ENCODE measurements at regions not wholly inside any gene's neighbourhood (a gene's known extent, or its start where the extent isn't known, plus 50 kb on each side); places are given as distances from the start of the nearest gene placed in this dataset.
A peak's percentile ranks its signal among the peaks of the same experiment; 100 is the strongest.
"Not testable (repeated sequence)": the region's sequence is repeated elsewhere in the genome, so short reads cannot be mapped to it uniquely, and the experiment has no call there.

DNA sequence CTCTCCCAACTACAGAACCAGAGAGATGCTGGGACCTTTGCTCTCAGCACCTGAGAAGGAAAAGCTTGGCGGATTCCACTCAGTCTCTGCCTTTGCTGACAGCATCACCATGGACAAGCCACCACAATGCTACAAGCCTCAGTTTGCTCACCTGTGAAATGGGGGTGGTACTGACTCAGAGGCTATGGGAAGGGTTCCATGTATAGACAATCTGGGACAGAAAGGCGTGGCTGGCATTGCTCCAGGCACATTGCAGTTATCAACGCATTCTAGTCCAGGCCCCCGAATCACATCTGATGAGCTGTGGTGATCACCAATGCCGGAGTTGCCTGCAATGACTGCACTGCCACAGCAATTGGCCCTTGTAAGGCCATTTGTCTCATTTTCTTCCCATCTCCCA is 72.6 kb downstream of the ISX start:
- Mint-ChIP-seq H3K36me3 (no peaks in the 10 kb centered on the region), H3K27me3 (peaks cover 17 to 29% of the 10 kb centered on the region in 2 donors), H3K4me3 (no peak overlapping the region), H3K4me1 (ENCODE audit: low read depth in 2 of 2) (no peaks in the 10 kb centered on the region), H3K27ac (no peak overlapping the region), H3K9me3 (no peaks in the 10 kb centered on the region)
- ATAC-seq (no peak), DNase-seq (ENCODE audit: low spot score) (no peak)

DNA sequence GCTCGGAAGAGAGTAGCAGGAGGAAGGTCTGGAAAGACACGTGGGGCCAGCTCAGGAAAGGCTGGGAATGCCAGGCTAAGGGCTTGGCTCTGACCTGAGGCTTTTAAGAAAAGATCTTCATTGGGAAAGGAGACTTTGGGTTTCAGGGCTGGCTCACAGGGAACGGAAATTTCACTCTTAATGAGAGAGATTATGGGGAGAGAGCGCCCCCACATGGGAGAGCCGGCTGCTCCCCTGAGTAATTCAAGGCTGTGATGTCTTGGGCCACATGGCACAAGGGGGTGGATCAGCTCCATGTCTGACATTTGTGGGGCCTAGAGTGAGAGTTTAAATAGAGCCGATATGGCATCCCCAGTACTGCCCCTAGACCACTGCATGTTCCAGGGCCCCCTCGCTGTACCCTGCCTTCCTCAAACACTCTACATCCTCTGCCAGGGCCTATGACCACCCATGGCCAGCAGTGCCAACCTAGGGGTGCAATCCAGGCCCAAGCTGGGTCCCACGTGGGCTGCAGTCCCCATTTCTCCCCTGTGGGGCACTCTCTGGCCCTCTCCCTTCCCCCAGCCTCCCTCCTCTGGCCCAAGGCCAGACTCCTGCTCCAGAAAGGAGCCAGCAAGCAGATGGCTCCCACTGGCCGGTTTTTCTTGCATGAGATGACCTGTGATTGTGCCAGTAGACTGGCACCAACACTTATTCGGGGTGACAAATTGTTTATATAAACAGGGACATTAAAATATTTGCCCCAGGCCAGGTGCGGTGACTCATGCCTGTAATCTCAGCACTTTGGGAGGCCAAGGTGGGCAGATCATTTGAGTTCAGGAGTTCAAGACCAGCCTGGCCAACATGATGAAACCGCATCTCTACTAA is 75.2 kb downstream of the ISX start:
- peaks cover 19 to 24% of the 10 kb centered on the region in 2 donors for H3K27me3 Mint-ChIP-seq
- no peaks in the 10 kb centered on the region for H3K36me3 Mint-ChIP-seq
- DNase-seq (ENCODE audit: low spot score) (no peak), ATAC-seq (no peak)
- H3K4me1 Mint-ChIP-seq (ENCODE audit: low read depth in 2 of 2) = no peaks in the 10 kb centered on the region
- H3K27ac Mint-ChIP-seq = no peak overlapping the region
- no peaks in the 10 kb centered on the region for H3K9me3 Mint-ChIP-seq
- H3K4me3 Mint-ChIP-seq = no peak overlapping the region

GRCh38 chr22:35148381-35148780 is 82.4 kb downstream of the ISX start:
- no peak for DNase-seq (ENCODE audit: low spot score)
- no peaks in the 10 kb centered on the region for H3K36me3 Mint-ChIP-seq
- peaks cover 21 to 26% of the 10 kb centered on the region in 2 donors for H3K27me3 Mint-ChIP-seq
- peaks cover 10% of the 10 kb centered on the region in 2 donors for H3K4me1 Mint-ChIP-seq (ENCODE audit: low read depth in 2 of 2)
- H3K27ac Mint-ChIP-seq = no peak overlapping the region
- H3K4me3 Mint-ChIP-seq = no peak overlapping the region
- no peak for ATAC-seq
- H3K9me3 Mint-ChIP-seq = no peaks in the 10 kb centered on the region

GRCh38 chr22:35148866-35149548 is 83.0 kb downstream of the ISX start:
- H3K27me3 Mint-ChIP-seq = peaks cover 22 to 26% of the 10 kb centered on the region in 2 donors
- H3K9me3 Mint-ChIP-seq = no peaks in the 10 kb centered on the region
- H3K27ac Mint-ChIP-seq = no peak overlapping the region
- DNase-seq (ENCODE audit: low spot score) (no peak), ATAC-seq (no peak)
- no peaks in the 10 kb centered on the region for H3K36me3 Mint-ChIP-seq
- peaks cover 10% of the 10 kb centered on the region in 2 donors for H3K4me1 Mint-ChIP-seq (ENCODE audit: low read depth in 2 of 2)
- no peak overlapping the region for H3K4me3 Mint-ChIP-seq

- H3K4me3 Mint-ChIP-seq = no peak overlapping the region
- H3K27ac Mint-ChIP-seq = no peak overlapping the region
- ATAC-seq = peak; percentile 54 to 75
- H3K9me3 Mint-ChIP-seq = no peaks in the 10 kb centered on the region
- H3K36me3 Mint-ChIP-seq = no peaks in the 10 kb centered on the region
- H3K27me3 Mint-ChIP-seq = peaks cover 22 to 26% of the 10 kb centered on the region in 2 donors
- DNase-seq (ENCODE audit: low spot score) = no peak
- H3K4me1 Mint-ChIP-seq (ENCODE audit: low read depth in 2 of 2) = peaks cover 10% of the 10 kb centered on the region in 2 donors
Observed at GRCh38 chr22:35150183-35151107, 84.5 kb downstream of the ISX start.

GRCh38 chr22:35152316-35152715 is 86.4 kb downstream of the ISX start:
- no peak for DNase-seq (ENCODE audit: low spot score)
- peaks cover 10 to 13% of the 10 kb centered on the region in 2 donors for H3K4me1 Mint-ChIP-seq (ENCODE audit: low read depth in 2 of 2)
- no peak overlapping the region for H3K27ac Mint-ChIP-seq
- no peak for ATAC-seq
- H3K27me3 Mint-ChIP-seq = peaks cover 26 to 28% of the 10 kb centered on the region in 2 donors
- no peaks in the 10 kb centered on the region for H3K36me3 Mint-ChIP-seq
- H3K9me3 Mint-ChIP-seq = no peaks in the 10 kb centered on the region
- no peak overlapping the region for H3K4me3 Mint-ChIP-seq

- DNase-seq (ENCODE audit: low spot score) (no peak), ATAC-seq (no peak)
- peaks cover 9 to 12% of the 10 kb centered on the region in 2 donors for H3K4me1 Mint-ChIP-seq (ENCODE audit: low read depth in 2 of 2)
- H3K36me3 Mint-ChIP-seq = no peaks in the 10 kb centered on the region
- H3K9me3 Mint-ChIP-seq = no peaks in the 10 kb centered on the region
- no peak overlapping the region for H3K27ac Mint-ChIP-seq
- H3K4me3 Mint-ChIP-seq = no peak overlapping the region
- peaks cover 26 to 28% of the 10 kb centered on the region in 2 donors for H3K27me3 Mint-ChIP-seq
Observed at GRCh38 chr22:35154937-35155387, 89.0 kb downstream of the ISX start.

DNA sequence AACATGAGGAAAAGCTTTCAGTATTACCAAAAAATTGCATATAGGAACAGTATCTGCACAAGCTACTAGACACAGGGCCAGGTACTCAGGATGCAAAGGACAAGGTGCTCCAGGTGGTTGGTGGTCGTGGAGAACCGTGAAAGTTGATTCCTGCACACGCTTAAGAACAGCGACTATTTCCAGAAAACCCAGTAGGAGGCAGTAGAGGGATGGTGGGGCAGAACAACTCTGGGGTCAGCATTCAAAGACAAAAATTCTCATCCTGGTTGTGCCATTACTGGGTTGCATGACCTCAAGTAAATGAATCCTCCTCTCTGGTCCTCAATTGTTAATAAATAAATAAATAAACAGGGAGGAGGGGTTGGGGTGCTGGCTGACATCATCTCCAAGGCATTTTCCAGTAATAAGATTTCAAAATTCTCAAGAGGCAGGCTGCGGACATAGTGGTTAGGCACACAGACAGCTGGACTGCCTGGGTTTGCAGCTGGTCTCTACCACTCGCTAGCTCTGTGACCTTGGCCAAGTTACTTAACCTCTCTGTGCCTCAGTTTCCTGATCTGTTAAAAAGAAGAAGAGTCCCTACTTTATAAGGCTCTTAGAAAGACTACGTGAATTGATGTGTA is 89.6 kb downstream of the ISX start:
- Mint-ChIP-seq H3K27ac (no peak overlapping the region), H3K4me1 (ENCODE audit: low read depth in 2 of 2) (peaks cover 4 to 7% of the 10 kb centered on the region in 2 donors)
- ATAC-seq = no peak

DNA sequence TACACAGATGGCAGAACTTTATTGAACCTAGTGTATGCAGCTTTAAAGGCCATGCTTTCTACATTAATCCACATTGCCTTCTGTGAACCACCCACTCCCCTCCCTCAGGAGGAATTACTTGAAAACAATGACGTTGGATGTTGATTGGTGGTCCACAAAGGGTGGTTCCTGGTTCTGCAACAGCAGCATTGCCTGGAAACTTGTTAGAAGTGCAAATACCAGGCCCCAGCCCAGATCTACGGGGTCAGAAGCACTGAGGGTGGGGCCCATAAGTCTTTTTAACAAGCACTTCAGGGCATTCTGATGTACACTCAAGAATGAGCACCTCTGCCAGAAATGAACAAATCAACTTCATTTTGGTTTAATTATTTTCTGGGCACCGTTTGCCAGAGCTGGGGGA is 91.0 kb downstream of the ISX start:
- ATAC-seq = no peak
- no peaks in the 10 kb centered on the region for H3K36me3 Mint-ChIP-seq
- H3K27me3 Mint-ChIP-seq = peaks cover 25% of the 10 kb centered on the region in 2 donors

More for the DNA sequence above, 89.6 kb downstream of the ISX start:
- H3K4me3 Mint-ChIP-seq = no peak overlapping the region
- no peak for DNase-seq (ENCODE audit: low spot score)
- H3K9me3 Mint-ChIP-seq = no peaks in the 10 kb centered on the region
- H3K27me3 Mint-ChIP-seq = peaks cover 28% of the 10 kb centered on the region in 2 donors
- no peaks in the 10 kb centered on the region for H3K36me3 Mint-ChIP-seq

GRCh38 chr22:35158336-35158735 is 92.4 kb downstream of the ISX start:
- no peaks in the 10 kb centered on the region for H3K9me3 Mint-ChIP-seq
- H3K36me3 Mint-ChIP-seq = no peaks in the 10 kb centered on the region
- H3K4me3 Mint-ChIP-seq = no peak overlapping the region
- H3K4me1 Mint-ChIP-seq (ENCODE audit: low read depth in 2 of 2) = peaks cover 0 to 3% of the 10 kb centered on the region in 2 donors
- no peak for DNase-seq (ENCODE audit: low spot score)
- peaks cover 19 to 28% of the 10 kb centered on the region in 2 donors for H3K27me3 Mint-ChIP-seq
- H3K27ac Mint-ChIP-seq = no peak overlapping the region
- ATAC-seq = no peak

More for the DNA sequence above, 91.0 kb downstream of the ISX start:
- no peak for DNase-seq (ENCODE audit: low spot score)
- Mint-ChIP-seq H3K9me3 (no peaks in the 10 kb centered on the region), H3K27ac (no peak overlapping the region), H3K4me3 (no peak overlapping the region), H3K4me1 (ENCODE audit: low read depth in 2 of 2) (peaks cover 0 to 3% of the 10 kb centered on the region in 2 donors)

GRCh38 chr22:35159343-35159742 is 93.4 kb downstream of the ISX start:
- Mint-ChIP-seq H3K27me3 (peaks cover 22 to 29% of the 10 kb centered on the region in 2 donors), H3K4me3 (no peak overlapping the region), H3K27ac (no peak overlapping the region), H3K36me3 (no peaks in the 10 kb centered on the region), H3K4me1 (ENCODE audit: low read depth in 2 of 2) (peaks cover 0 to 3% of the 10 kb centered on the region in 2 donors), H3K9me3 (no peaks in the 10 kb centered on the region)
- no peak for DNase-seq (ENCODE audit: low spot score)
- no peak for ATAC-seq

DNA sequence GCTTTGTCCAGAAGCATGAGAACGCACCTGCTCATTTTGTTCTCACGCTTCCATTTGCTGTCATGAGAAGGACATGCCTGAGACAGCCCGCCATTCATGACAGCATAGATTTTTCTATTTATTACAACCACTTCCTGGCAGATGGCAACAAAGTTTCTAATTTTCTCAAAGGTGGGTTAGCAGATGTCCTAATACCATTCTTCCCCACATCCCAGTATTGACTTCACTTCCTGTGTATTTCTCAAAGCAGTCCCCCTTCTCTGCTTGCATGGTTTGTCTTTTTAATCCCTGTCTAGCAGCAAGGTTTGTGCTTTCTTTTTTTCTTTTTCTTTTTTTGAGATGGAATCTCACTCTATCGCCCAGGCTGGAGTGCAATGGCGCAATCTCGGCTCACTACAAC is 94.3 kb downstream of the ISX start:
- Mint-ChIP-seq H3K27me3 (peaks cover 28% of the 10 kb centered on the region in 2 donors), H3K9me3 (no peaks in the 10 kb centered on the region), H3K36me3 (no peaks in the 10 kb centered on the region), H3K4me3 (no peak overlapping the region), H3K27ac (no peak overlapping the region), H3K4me1 (ENCODE audit: low read depth in 2 of 2) (peaks cover 0 to 3% of the 10 kb centered on the region in 2 donors)
- ATAC-seq = no peak
- no peak for DNase-seq (ENCODE audit: low spot score)

DNA sequence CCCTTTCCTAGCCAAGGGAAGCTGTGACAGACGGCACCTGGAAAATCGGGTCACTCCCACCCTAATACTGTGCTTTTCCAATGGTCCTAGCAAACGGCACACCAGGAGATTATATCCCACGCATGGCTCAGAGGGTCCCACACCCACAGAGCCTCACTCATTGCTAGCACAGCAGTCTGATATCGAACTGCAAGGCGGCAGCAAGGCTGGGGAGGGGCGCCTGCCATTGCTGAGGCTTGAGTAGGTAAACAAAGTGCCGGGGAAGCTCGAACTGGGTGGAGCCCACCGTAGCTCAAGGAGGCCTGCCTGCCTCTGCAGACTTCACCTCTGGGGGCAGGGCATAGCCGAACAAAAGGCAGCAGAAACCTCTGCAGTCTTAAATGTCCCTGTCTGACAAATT is 91.4 kb upstream of the HMGXB4 start:
- not testable (repeated sequence) for DNase-seq (ENCODE audit: low spot score); H3K4me3 Mint-ChIP-seq; H3K36me3 Mint-ChIP-seq; H3K4me1 Mint-ChIP-seq (ENCODE audit: low read depth in 2 of 2); H3K9me3 Mint-ChIP-seq; H3K27ac Mint-ChIP-seq; ATAC-seq
- H3K27me3 Mint-ChIP-seq = peaks cover 19 to 43% of the 10 kb centered on the region in 2 donors
